Naive thymus-derived CD4-positive, alpha-beta T cell (primary cell): ENCODE measurements at regions not wholly inside any gene's neighbourhood (a gene's known extent, or its start where the extent isn't known, plus 50 kb on each side); places are given as distances from the start of the nearest gene placed in this dataset.
A peak's percentile ranks its signal among the peaks of the same experiment; 100 is the strongest.

Experiments
- ATAC-seq: fragments of 150-1000 bp; cut with Tn5 transposase; 2 replicates; pipeline ENCODE4 v1.10.0; 2021; ENCODE audit warnings: mild to moderate bottlenecking, moderate library complexity
- CTCF ChIA-PET: fragments of 350-600 bp; sonication (Branson Sonifier 250); formaldehyde crosslinking; loops from one replicate; lab custom pipeline; 2021; ENCODE audit warnings: antibody characterized with exemption; lab: Charles Lee
- POLR2A ChIA-PET: fragments of 350-600 bp; sonication (Branson Sonifier 250); formaldehyde crosslinking; loops from one replicate; lab custom pipeline; 2021; ENCODE audit warnings: antibody characterized with exemption, inconsistent platforms; lab: Charles Lee
- DNase-seq, 9 donors: peaks; one replicate each; pipeline versions ENCODE4 v3.0.0 to v3.0.0-alpha.2; 2020 to 2022; ENCODE audit warnings: mixed read lengths in 1 of 9
- H3K27ac ChIP-seq: one replicate; pipeline ENCODE4 v1.7.0; 2013; ENCODE audit warnings: mild to moderate bottlenecking, low read depth, low read length, moderate library complexity
- H3K27me3 ChIP-seq, 2 donors: one replicate each; pipeline ENCODE4 v1.7.0; 2013; ENCODE audit warnings: low read length in 2 of 2, mild to moderate bottlenecking in 2 of 2, moderate library complexity in 2 of 2; ENCODE audit not compliant: control insufficient read depth in 2 of 2, insufficient read depth in 2 of 2
- H3K36me3 ChIP-seq, 3 experiments: 1 replicate in 2 of 3; 2 replicates in 1 of 3; pipeline ENCODE4 v1.7.0; 2013; ENCODE audit warnings: low read length in 3 of 3, mild to moderate bottlenecking in 3 of 3, moderate library complexity in 1 of 3; ENCODE audit not compliant: insufficient read depth in 3 of 3, control insufficient read depth in 2 of 3
- H3K4me1 ChIP-seq, 2 donors: one replicate each; pipeline ENCODE4 v1.7.0; 2013; ENCODE audit warnings: low read length in 2 of 2, mild to moderate bottlenecking in 2 of 2, moderate library complexity in 1 of 2; ENCODE audit not compliant: control insufficient read depth in 2 of 2, insufficient read depth in 2 of 2
- H3K4me3 ChIP-seq: 2 replicates; pipeline ENCODE4 v1.7.0; 2013; ENCODE audit warnings: mild to moderate bottlenecking, low read length
- H3K9me3 ChIP-seq, 3 experiments: 1 replicate in 2 of 3; 2 replicates in 1 of 3; pipeline ENCODE4 v1.7.0; 2013; ENCODE audit warnings: low read length in 3 of 3; ENCODE audit not compliant: control insufficient read depth in 2 of 3
- H3K27ac Mint-ChIP-seq, 9 donors: one replicate each; pipeline ENCODE4 v1.8.0; 2020 to 2022; ENCODE audit warnings: mixed read lengths in 9 of 9, mild to moderate bottlenecking in 8 of 9, moderate library complexity in 5 of 9, inconsistent platforms in 2 of 9
- H3K27me3 Mint-ChIP-seq, 5 donors: one replicate each; pipeline ENCODE4 v1.8.0; 2021 to 2022; ENCODE audit warnings: mixed read lengths in 5 of 5, mild to moderate bottlenecking in 1 of 5
- H3K36me3 Mint-ChIP-seq, 5 donors: one replicate each; pipeline ENCODE4 v1.8.0; 2020 to 2022; ENCODE audit warnings: mixed read lengths in 5 of 5, mild to moderate bottlenecking in 3 of 5, inconsistent platforms in 1 of 5
- H3K4me1 Mint-ChIP-seq, 7 donors: one replicate each; pipeline ENCODE4 v1.8.0; 2020 to 2022; ENCODE audit warnings: mixed read lengths in 7 of 7, mild to moderate bottlenecking in 3 of 7, inconsistent platforms in 1 of 7
- H3K4me3 Mint-ChIP-seq, 10 donors: one replicate each; pipeline ENCODE4 v1.8.0; 2020 to 2022; ENCODE audit warnings: mild to moderate bottlenecking in 10 of 10, mixed read lengths in 10 of 10, moderate library complexity in 6 of 10, inconsistent platforms in 2 of 10
- H3K9me3 Mint-ChIP-seq, 11 donors: one replicate each; pipeline ENCODE4 v1.8.0; 2020 to 2022; ENCODE audit warnings: mixed read lengths in 11 of 11, mild to moderate bottlenecking in 4 of 11, inconsistent platforms in 1 of 11, moderate library complexity in 1 of 11
- intact Hi-C, 2 donors: fragments of 100-400 bp; cut with micrococcal nuclease; formaldehyde crosslinking; loops; one replicate each; pipeline ENCODE4 v1.15.1; 2023

DNA sequence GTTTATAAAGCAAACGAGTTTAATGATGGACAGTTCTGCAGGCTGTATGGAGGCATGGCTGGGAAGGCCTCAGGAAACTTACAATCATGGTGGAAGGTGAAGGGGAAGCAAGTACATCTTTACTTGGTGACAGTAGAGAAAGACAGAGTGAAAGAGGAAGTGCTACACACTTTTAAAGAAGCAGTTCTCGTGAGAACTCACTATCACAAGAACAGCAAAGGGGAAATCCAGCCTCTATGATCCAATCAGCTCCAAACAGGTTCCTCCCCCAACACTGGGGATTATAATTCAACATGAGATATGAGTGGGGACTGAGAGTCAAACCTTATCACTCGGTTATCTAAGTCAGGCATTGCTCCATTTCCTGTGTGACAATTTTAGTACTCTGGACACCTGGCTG is 189.9 kb upstream of the CNTN1 start:
- no peak overlapping the region for H3K27ac Mint-ChIP-seq
- no peak overlapping the region for H3K4me3 ChIP-seq
- no peaks in the 10 kb centered on the region for H3K36me3 ChIP-seq
- no peaks in the 10 kb centered on the region for H3K27me3 ChIP-seq
- DNase-seq: no peak
- no peaks in the 10 kb centered on the region for H3K9me3 ChIP-seq
- no peaks in the 10 kb centered on the region for H3K36me3 Mint-ChIP-seq
- no peaks in the 10 kb centered on the region for H3K27me3 Mint-ChIP-seq
- ChIA-PET POLR2A (no interaction called here), CTCF (no interaction called here)
- peaks cover 0 to 6% (median 0%) of the 10 kb centered on the region in 7 donors for H3K4me1 Mint-ChIP-seq
- H3K4me1 ChIP-seq: no peaks in the 10 kb centered on the region
- H3K4me3 Mint-ChIP-seq: no peak overlapping the region
- no peak for ATAC-seq
- intact Hi-C loops: no loop called here
- no peak overlapping the region for H3K27ac ChIP-seq
- H3K9me3 Mint-ChIP-seq: peaks cover 0 to 7% (median 2%) of the 10 kb centered on the region in 11 donors

DNA sequence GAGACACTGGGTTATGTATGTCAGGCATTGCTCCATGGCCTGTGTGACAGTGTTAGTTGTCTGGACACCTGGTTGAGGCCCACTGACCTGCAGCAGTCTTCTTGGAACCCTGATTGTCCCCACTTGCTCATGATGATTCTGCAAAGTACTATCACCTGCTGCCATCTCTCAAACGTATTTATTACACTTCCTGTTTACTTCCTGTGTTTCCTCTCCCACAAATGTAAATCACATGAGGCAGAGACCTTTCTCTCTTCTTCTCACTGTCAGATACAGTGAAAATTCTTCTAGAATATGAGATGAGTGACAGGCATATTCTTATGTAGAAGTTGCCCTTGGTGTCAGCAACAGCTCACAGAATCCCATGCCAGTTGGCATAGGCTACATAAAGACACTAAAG is 186.9 kb upstream of the CNTN1 start:
- DNase-seq (no peak), ATAC-seq (peak; percentile 12)
- POLR2A ChIA-PET: no interaction called here
- Histone ChIP-seq H3K36me3 (no peaks in the 10 kb centered on the region), H3K4me3 (no peak overlapping the region), H3K4me1 (no peaks in the 10 kb centered on the region), H3K27me3 (no peaks in the 10 kb centered on the region), H3K9me3 (no peaks in the 10 kb centered on the region), H3K27ac (no peak overlapping the region)
- CTCF ChIA-PET: no interaction called here
- Mint-ChIP-seq H3K9me3 (peaks cover 0 to 5% (median under 1%) of the 10 kb centered on the region in 11 donors), H3K4me1 (peaks cover 0 to 6% (median 0%) of the 10 kb centered on the region in 7 donors), H3K36me3 (no peaks in the 10 kb centered on the region), H3K27me3 (no peaks in the 10 kb centered on the region), H3K27ac (peak overlapping the region in 1 of 9 donors; percentile 63), H3K4me3 (no peak overlapping the region)
- intact Hi-C loops: no loop called here

DNA sequence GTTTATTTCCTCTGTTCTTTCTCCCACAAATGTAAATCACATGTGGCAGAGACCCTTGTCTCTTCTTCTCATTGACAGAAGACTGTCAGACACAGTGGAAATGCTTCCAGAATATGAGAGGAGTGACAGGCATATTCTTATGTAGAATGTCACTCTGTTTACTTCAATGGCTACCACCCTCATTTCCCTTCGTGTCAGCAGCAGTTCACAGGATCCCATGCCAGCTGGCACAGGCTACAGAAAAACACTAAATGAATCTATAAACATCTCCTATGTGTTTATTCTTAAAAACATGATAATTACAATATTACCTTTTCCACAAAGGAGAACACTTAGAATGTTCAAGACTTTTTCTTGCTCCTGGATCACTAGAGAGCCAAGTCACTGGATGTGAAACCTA is 183.8 kb upstream of the CNTN1 start:
- H3K36me3 ChIP-seq: no peaks in the 10 kb centered on the region
- no peak overlapping the region for H3K4me3 ChIP-seq
- no peak overlapping the region for H3K27ac ChIP-seq
- ChIA-PET CTCF (no interaction called here), POLR2A (no interaction called here)
- H3K9me3 ChIP-seq: no peaks in the 10 kb centered on the region
- peaks cover 0 to under 1% (median 0%) of the 10 kb centered on the region in 5 donors for H3K27me3 Mint-ChIP-seq
- DNase-seq: no peak
- no peak overlapping the region for H3K27ac Mint-ChIP-seq
- no peak for ATAC-seq
- intact Hi-C loops: no loop called here
- H3K9me3 Mint-ChIP-seq: peaks cover 0 to 6% (median 0%) of the 10 kb centered on the region in 11 donors
- H3K27me3 ChIP-seq: no peaks in the 10 kb centered on the region
- H3K4me3 Mint-ChIP-seq: no peak overlapping the region
- H3K4me1 ChIP-seq: no peaks in the 10 kb centered on the region
- H3K4me1 Mint-ChIP-seq: peaks cover 0 to 6% (median 0%) of the 10 kb centered on the region in 7 donors
- no peaks in the 10 kb centered on the region for H3K36me3 Mint-ChIP-seq

- H3K4me3 ChIP-seq: no peak overlapping the region
- ChIA-PET POLR2A (no interaction called here), CTCF (interaction anchor here (0.7 kb wide), 1 partner anchor 12 kb away, joined by 3 read pairs; no protein-coding TSS in a partner anchor)
- intact Hi-C loops: no loop called here
- Mint-ChIP-seq H3K4me1 (no peaks in the 10 kb centered on the region), H3K9me3 (peaks cover 0 to 5% (median 0%) of the 10 kb centered on the region in 11 donors), H3K4me3 (no peak overlapping the region), H3K36me3 (no peaks in the 10 kb centered on the region), H3K27me3 (peaks cover 0 to 8% (median 0%) of the 10 kb centered on the region in 5 donors), H3K27ac (no peak overlapping the region)
- DNase-seq: no peak
- H3K27me3 ChIP-seq: no peaks in the 10 kb centered on the region
- no peak for ATAC-seq
- no peaks in the 10 kb centered on the region for H3K4me1 ChIP-seq
- H3K9me3 ChIP-seq: no peaks in the 10 kb centered on the region
- H3K36me3 ChIP-seq: no peaks in the 10 kb centered on the region
- H3K27ac ChIP-seq: no peak overlapping the region
These were observed 180.9 kb upstream of the CNTN1 start for GRCh38 chr12:40511341-40511740.

- no peak overlapping the region for H3K27ac ChIP-seq
- H3K36me3 ChIP-seq: no peaks in the 10 kb centered on the region
- intact Hi-C loops: no loop called here
- H3K4me1 ChIP-seq: no peaks in the 10 kb centered on the region
- ChIA-PET POLR2A (no interaction called here), CTCF (no interaction called here)
- no peaks in the 10 kb centered on the region for H3K27me3 ChIP-seq
- no peaks in the 10 kb centered on the region for H3K9me3 ChIP-seq
- Mint-ChIP-seq H3K27ac (no peak overlapping the region), H3K9me3 (peaks cover 0 to 10% (median 0%) of the 10 kb centered on the region in 11 donors), H3K36me3 (no peaks in the 10 kb centered on the region), H3K27me3 (peaks cover 0 to 8% (median 0%) of the 10 kb centered on the region in 5 donors), H3K4me3 (no peak overlapping the region), H3K4me1 (no peaks in the 10 kb centered on the region)
- ATAC-seq: no peak
- DNase-seq: no peak
- no peak overlapping the region for H3K4me3 ChIP-seq
These were observed 177.0 kb upstream of the CNTN1 start for GRCh38 chr12:40515041-40515816.

DNA sequence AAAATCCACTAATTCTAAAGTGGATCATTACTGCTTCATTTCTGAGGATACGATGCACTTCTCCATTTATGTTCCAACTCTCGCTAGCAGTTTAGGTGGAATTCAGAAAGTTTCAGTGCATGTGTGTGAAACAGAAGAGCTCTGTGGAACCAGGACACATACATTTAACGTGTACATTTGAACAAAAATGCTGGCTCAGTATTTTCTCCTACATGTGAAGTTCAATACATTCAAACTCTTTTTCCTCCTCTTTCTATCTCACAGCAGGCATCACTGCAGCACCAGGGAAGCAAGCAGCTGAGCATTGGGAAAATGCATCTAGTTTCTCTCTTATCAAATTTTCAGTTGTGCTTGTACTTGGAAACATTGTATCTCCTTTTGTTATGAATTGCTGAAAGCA is 169.4 kb upstream of the CNTN1 start:
- ChIA-PET CTCF (no interaction called here), POLR2A (no interaction called here)
- no peaks in the 10 kb centered on the region for H3K4me1 Mint-ChIP-seq
- H3K27ac Mint-ChIP-seq: no peak overlapping the region
- no peak for ATAC-seq
- DNase-seq: no peak
- no peak overlapping the region for H3K4me3 Mint-ChIP-seq
- no peaks in the 10 kb centered on the region for H3K36me3 Mint-ChIP-seq
- no peaks in the 10 kb centered on the region for H3K27me3 Mint-ChIP-seq
- peaks cover 0 to 5% (median 0%) of the 10 kb centered on the region in 11 donors for H3K9me3 Mint-ChIP-seq
- Histone ChIP-seq H3K9me3 (no peaks in the 10 kb centered on the region), H3K4me1 (no peaks in the 10 kb centered on the region), H3K27me3 (no peaks in the 10 kb centered on the region), H3K27ac (no peak overlapping the region), H3K4me3 (no peak overlapping the region), H3K36me3 (no peaks in the 10 kb centered on the region)
- intact Hi-C loops: no loop called here

GRCh38 chr12:40525054-40525453 is 167.2 kb upstream of the CNTN1 start:
- no peak overlapping the region for H3K4me3 Mint-ChIP-seq
- no peak overlapping the region for H3K4me3 ChIP-seq
- POLR2A ChIA-PET: no interaction called here
- H3K36me3 Mint-ChIP-seq: no peaks in the 10 kb centered on the region
- H3K9me3 Mint-ChIP-seq: peaks cover 0 to 7% (median 0%) of the 10 kb centered on the region in 11 donors
- intact Hi-C loops: no loop called here
- no peak for DNase-seq
- CTCF ChIA-PET: no interaction called here
- no peaks in the 10 kb centered on the region for H3K4me1 ChIP-seq
- H3K27me3 Mint-ChIP-seq: no peaks in the 10 kb centered on the region
- H3K27ac ChIP-seq: no peak overlapping the region
- H3K4me1 Mint-ChIP-seq: no peaks in the 10 kb centered on the region
- no peak overlapping the region for H3K27ac Mint-ChIP-seq
- no peak for ATAC-seq
- no peaks in the 10 kb centered on the region for H3K27me3 ChIP-seq
- H3K9me3 ChIP-seq: no peaks in the 10 kb centered on the region
- H3K36me3 ChIP-seq: no peaks in the 10 kb centered on the region
